SK-N-SH treated with all-trans-retinoic acid at 6 μM for 48 hours (cell line): ENCODE measurements at regions not wholly inside any gene's neighbourhood (a gene's known extent, or its start where the extent isn't known, plus 50 kb on each side); places are given as distances from the start of the nearest gene placed in this dataset.

Experiments used
- ATAC-seq: fragments of 200-7000 bp; cut with Tn5 transposase; 3 replicates; pipeline ENCODE4 v1.9.1; 2020; ENCODE audit warnings: mild to moderate bottlenecking, moderate library complexity
- ARNTL ChIP-seq: fragments of 450-650 bp; formaldehyde crosslinking; IDR thresholded peaks from 2 replicates; pipeline ENCODE4 v1.5.0; 2020; ENCODE audit warnings: low read depth, mild to moderate bottlenecking, moderate library complexity, borderline replicate concordance
- BACH2 ChIP-seq: fragments of 250-450 bp; sonication (Bioruptor Pico); IDR thresholded peaks from 2 replicates; pipeline ENCODE4 v1.9.0; 2021; ENCODE audit warnings: mild to moderate bottlenecking, borderline replicate concordance
- CSDC2 ChIP-seq: fragments of 250-450 bp; sonication (Bioruptor Pico); IDR thresholded peaks from 2 replicates; pipeline ENCODE4 v1.5.0; 2020; ENCODE audit warnings: mild to moderate bottlenecking, moderate library complexity
- ESRRG ChIP-seq: fragments of 250-450 bp; sonication (Bioruptor Pico); IDR thresholded peaks from 2 replicates; pipeline ENCODE4 v1.6.1; 2021; ENCODE audit warnings: mild to moderate bottlenecking
- GLIS3 ChIP-seq: fragments of 250-450 bp; sonication (Bioruptor Pico); IDR thresholded peaks from 2 replicates; pipeline ENCODE4 v1.5.0; 2020; ENCODE audit warnings: mild to moderate bottlenecking, moderate library complexity
- OSR1 ChIP-seq: fragments of 250-450 bp; sonication (Bioruptor Pico); IDR thresholded peaks from 2 replicates; pipeline ENCODE4 v1.8.0; 2022; ENCODE audit warnings: moderate library complexity, mild to moderate bottlenecking, inconsistent platforms
- SNAI2 ChIP-seq: fragments of 250-450 bp; sonication (Bioruptor Pico); IDR thresholded peaks from 2 replicates; pipeline ENCODE4 v1.5.0; 2020; ENCODE audit warnings: mild to moderate bottlenecking, moderate library complexity
- TCF4 ChIP-seq: fragments of 250-450 bp; sonication (Bioruptor Pico); IDR thresholded peaks from 2 replicates; pipeline ENCODE4 v1.8.0; 2021; ENCODE audit warnings: mild to moderate bottlenecking, moderate library complexity, borderline replicate concordance
- TOX ChIP-seq: fragments of 250-450 bp; sonication (Bioruptor Pico); IDR thresholded peaks from 2 replicates; pipeline ENCODE4 v1.8.0; 2021; ENCODE audit warnings: mild to moderate bottlenecking, moderate library complexity, borderline replicate concordance
- ZC3H10 ChIP-seq: fragments of 250-450 bp; sonication (Bioruptor Pico); IDR thresholded peaks from 2 replicates; pipeline ENCODE4 v1.5.1; 2021; ENCODE audit warnings: mild to moderate bottlenecking, moderate library complexity
- ZFP3 ChIP-seq: fragments of 250-450 bp; sonication (Bioruptor Pico); IDR thresholded peaks from 2 replicates; pipeline ENCODE4 v1.5.0; 2020; ENCODE audit warnings: mild to moderate bottlenecking, moderate library complexity
- ZNF70 ChIP-seq: fragments of 450-650 bp; formaldehyde crosslinking; IDR thresholded peaks from 2 replicates; pipeline ENCODE4 v1.5.0; 2020; ENCODE audit warnings: mild to moderate bottlenecking, moderate library complexity
- ZNF8 ChIP-seq: fragments of 450-650 bp; formaldehyde crosslinking; IDR thresholded peaks from 2 replicates; pipeline ENCODE4 v1.5.0; 2020; ENCODE audit warnings: mild to moderate bottlenecking, moderate library complexity
- TF ChIP-seq, protein P1 (sequence below): fragments of 250-450 bp; sonication (Bioruptor Pico); IDR thresholded peaks from 2 replicates; pipeline ENCODE4 v1.8.0; 2020; ENCODE audit warnings: mild to moderate bottlenecking, moderate library complexity, borderline replicate concordance
- TF ChIP-seq, protein P2 (sequence below): fragments of 250-450 bp; sonication (Bioruptor Pico); IDR thresholded peaks from 2 replicates; pipeline ENCODE4 v1.5.1; 2021; ENCODE audit warnings: mild to moderate bottlenecking, moderate library complexity
- TF ChIP-seq, protein P3 (sequence below): fragments of 250-450 bp; sonication (Bioruptor Pico); IDR thresholded peaks from 2 replicates; pipeline ENCODE4 v1.8.0; 2021; ENCODE audit warnings: low read depth, mild to moderate bottlenecking, moderate library complexity, borderline replicate concordance
- TF ChIP-seq, protein P4 (sequence below): fragments of 250-450 bp; sonication (Bioruptor Pico); IDR thresholded peaks from 2 replicates; pipeline ENCODE4 v1.5.1; 2020; ENCODE audit warnings: low read depth, mild to moderate bottlenecking, moderate library complexity

- TF ChIP-seq TOX (CRISPR knock-in tag) (no peak), ZC3H10 (CRISPR knock-in tag) (no peak), GLIS3 (CRISPR knock-in tag) (no peak)
- no peak for ATAC-seq
These were observed 284.5 kb upstream of the TLE3 start for GRCh38 chr15:70382009-70382749.

GRCh38 chr15:70379938-70380883, 282.5 kb upstream of the TLE3 start:
- TF ChIP-seq ZFP3 (CRISPR knock-in tag), result no peak
- TF ChIP-seq GLIS3 (CRISPR knock-in tag), result no peak
- TF ChIP-seq, protein P1, sequence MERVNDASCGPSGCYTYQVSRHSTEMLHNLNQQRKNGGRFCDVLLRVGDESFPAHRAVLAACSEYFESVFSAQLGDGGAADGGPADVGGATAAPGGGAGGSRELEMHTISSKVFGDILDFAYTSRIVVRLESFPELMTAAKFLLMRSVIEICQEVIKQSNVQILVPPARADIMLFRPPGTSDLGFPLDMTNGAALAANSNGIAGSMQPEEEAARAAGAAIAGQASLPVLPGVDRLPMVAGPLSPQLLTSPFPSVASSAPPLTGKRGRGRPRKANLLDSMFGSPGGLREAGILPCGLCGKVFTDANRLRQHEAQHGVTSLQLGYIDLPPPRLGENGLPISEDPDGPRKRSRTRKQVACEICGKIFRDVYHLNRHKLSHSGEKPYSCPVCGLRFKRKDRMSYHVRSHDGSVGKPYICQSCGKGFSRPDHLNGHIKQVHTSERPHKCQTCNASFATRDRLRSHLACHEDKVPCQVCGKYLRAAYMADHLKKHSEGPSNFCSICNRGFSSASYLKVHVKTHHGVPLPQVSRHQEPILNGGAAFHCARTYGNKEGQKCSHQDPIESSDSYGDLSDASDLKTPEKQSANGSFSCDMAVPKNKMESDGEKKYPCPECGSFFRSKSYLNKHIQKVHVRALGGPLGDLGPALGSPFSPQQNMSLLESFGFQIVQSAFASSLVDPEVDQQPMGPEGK (CRISPR knock-in tag), result no peak
- TF ChIP-seq, protein P2, sequence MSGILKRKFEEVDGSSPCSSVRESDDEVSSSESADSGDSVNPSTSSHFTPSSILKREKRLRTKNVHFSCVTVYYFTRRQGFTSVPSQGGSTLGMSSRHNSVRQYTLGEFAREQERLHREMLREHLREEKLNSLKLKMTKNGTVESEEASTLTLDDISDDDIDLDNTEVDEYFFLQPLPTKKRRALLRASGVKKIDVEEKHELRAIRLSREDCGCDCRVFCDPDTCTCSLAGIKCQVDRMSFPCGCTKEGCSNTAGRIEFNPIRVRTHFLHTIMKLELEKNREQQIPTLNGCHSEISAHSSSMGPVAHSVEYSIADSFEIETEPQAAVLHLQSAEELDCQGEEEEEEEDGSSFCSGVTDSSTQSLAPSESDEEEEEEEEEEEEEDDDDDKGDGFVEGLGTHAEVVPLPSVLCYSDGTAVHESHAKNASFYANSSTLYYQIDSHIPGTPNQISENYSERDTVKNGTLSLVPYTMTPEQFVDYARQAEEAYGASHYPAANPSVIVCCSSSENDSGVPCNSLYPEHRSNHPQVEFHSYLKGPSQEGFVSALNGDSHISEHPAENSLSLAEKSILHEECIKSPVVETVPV, result no peak
- TF ChIP-seq OSR1 (CRISPR knock-in tag), result no peak
- no peak for TF ChIP-seq CSDC2 (CRISPR knock-in tag)
- TF ChIP-seq TCF4 (CRISPR knock-in tag), result no peak
- TF ChIP-seq, protein P3, sequence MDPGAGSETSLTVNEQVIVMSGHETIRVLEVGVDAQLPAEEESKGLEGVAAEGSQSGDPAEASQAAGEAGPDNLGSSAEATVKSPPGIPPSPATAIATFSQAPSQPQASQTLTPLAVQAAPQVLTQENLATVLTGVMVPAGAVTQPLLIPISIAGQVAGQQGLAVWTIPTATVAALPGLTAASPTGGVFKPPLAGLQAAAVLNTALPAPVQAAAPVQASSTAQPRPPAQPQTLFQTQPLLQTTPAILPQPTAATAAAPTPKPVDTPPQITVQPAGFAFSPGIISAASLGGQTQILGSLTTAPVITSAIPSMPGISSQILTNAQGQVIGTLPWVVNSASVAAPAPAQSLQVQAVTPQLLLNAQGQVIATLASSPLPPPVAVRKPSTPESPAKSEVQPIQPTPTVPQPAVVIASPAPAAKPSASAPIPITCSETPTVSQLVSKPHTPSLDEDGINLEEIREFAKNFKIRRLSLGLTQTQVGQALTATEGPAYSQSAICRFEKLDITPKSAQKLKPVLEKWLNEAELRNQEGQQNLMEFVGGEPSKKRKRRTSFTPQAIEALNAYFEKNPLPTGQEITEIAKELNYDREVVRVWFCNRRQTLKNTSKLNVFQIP (CRISPR knock-in tag), result no peak
- no peak for TF ChIP-seq ZNF70 (CRISPR knock-in tag)
- no peak for TF ChIP-seq ESRRG (CRISPR knock-in tag)
- no peak for TF ChIP-seq ZNF8
- no peak for TF ChIP-seq BACH2
- TF ChIP-seq, protein P4, sequence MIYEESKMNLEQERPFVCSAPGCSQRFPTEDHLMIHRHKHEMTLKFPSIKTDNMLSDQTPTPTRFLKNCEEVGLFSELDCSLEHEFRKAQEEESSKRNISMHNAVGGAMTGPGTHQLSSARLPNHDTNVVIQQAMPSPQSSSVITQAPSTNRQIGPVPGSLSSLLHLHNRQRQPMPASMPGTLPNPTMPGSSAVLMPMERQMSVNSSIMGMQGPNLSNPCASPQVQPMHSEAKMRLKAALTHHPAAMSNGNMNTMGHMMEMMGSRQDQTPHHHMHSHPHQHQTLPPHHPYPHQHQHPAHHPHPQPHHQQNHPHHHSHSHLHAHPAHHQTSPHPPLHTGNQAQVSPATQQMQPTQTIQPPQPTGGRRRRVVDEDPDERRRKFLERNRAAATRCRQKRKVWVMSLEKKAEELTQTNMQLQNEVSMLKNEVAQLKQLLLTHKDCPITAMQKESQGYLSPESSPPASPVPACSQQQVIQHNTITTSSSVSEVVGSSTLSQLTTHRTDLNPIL, result no peak
- TF ChIP-seq ARNTL (CRISPR knock-in tag), result no peak
- ATAC-seq, result no peak

GRCh38 chr15:70379134-70379533, 281.4 kb upstream of the TLE3 start:
- ATAC-seq, result no peak
- TF ChIP-seq ESRRG (CRISPR knock-in tag) (no peak), ZC3H10 (CRISPR knock-in tag) (no peak)
- TF ChIP-seq, all 23 proteins: peak for 0

GRCh38 chr15:70378126-70379031, 280.7 kb upstream of the TLE3 start:
- TF ChIP-seq CSDC2 (CRISPR knock-in tag), result no peak
- no peak for TF ChIP-seq SNAI2
- no peak for ATAC-seq
